TTC549 (cell line): ENCODE measurements at regions not wholly inside any gene's neighbourhood (a gene's known extent, or its start where the extent isn't known, plus 50 kb on each side); places are given as distances from the start of the nearest gene placed in this dataset.

Source experiments
- FAIRE-seq: peaks from 2 replicates; lab custom pipeline; 2012; peaks lifted over from hg19 to GRCh38; lab: Jason Lieb, UNC

DNA sequence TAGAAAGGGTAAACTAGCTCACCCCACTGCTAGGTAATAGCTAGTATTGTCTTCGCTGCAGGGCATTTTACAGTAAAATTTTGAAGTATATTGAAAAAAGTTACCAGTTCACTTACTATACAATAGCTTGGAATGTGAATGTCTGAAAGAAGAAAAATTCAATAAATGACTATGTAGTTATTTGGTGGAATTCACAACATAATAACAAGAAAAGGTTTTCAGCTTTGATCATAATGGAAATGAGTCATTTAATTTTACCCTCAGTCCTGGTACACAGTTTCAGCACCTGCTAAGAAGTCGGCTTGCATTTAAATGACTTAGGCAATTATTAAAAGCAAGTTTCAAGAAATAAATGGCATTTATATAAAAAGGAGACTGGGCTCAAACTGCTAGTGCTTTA lies 90.4 kb downstream of the NUP35 start:
- FAIRE-seq, result no peak

GRCh38 chr2:183215917-183216316 lies 91.7 kb downstream of the NUP35 start:
- FAIRE-seq, result no peak

DNA sequence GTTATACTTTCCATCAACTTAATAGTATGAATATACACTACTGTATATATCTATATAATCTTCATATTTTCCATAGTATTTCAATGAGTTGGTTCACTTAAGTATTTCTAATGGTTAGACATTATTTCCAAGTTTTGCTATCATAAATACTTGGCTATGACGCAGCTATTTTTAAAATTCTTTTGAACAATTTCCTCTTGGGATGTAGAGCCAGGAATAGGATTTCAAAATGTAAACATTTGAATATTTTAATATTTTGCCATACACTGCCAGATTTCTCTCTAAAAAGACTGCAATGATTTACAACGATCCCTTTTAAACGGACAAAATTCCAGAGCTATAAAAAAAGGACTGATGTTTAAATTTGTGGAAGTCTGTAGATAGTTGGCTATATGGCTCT lies 95.6 kb downstream of the NUP35 start:
- FAIRE-seq, result no peak

DNA sequence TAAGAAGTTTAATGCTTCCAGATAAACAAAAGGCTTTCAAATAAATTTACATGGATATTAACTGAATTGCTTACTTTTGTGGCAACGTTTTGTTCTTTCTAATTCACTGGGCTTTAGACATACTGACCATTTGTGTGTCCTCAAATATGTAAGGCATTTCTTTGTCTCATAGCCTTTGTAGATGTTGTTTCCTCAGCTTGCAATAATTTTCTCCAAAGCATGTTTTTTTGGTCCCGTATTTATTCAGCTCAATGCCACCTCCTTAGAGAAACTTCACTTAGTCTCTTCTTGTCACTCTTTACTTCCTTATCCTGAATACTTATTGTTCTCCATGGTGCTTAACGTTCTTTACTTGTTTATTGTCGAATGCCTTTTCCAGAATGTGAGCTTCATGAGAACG lies 98.5 kb downstream of the NUP35 start:
- no peak for FAIRE-seq

GRCh38 chr2:183224948-183225347 lies 100.7 kb downstream of the NUP35 start:
- no peak for FAIRE-seq

DNA sequence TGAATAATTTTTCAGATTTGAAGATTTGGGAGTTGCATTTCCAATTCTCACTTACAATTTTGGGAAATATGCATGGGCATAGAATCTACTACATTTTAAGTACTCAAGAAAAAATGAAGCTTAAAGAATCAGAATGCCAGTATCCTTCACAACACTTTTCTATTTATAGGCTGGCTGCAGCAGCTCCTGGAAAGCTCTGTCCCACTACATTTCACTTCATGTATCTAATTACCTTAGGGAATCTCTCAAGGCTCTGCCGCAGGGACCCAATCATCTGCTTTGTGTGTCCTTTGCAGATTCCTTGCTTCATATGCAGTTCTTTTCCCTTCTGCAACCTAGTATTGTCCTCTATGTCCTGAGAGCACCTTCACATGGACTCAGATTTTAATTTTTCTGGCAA lies 102.9 kb downstream of the NUP35 start:
- FAIRE-seq, result no peak

- FAIRE-seq, result no peak
These were observed 105.1 kb downstream of the NUP35 start for GRCh38 chr2:183229386-183229785.

- no peak for FAIRE-seq
These were observed 108.1 kb downstream of the NUP35 start for GRCh38 chr2:183232161-183232865.

DNA sequence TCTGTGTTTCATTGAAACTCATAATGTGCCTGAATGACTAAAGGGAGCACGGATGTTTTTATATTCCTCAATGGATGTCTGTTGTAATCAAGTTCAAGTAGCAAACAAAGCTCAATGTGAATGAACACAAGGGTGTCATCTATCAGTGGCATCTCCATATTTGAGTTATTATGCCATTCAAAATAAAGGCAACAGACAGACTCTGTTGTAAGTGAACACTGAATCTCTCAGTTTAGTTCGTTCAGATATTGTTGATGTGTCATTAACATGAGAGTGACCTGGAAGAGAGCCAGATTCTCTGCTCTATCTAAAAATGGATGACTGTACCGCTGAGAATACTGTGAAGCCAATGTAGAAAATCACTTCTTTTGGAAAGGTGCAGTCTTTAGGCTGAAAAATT lies 118.7 kb downstream of the NUP35 start:
- FAIRE-seq, result no peak

DNA sequence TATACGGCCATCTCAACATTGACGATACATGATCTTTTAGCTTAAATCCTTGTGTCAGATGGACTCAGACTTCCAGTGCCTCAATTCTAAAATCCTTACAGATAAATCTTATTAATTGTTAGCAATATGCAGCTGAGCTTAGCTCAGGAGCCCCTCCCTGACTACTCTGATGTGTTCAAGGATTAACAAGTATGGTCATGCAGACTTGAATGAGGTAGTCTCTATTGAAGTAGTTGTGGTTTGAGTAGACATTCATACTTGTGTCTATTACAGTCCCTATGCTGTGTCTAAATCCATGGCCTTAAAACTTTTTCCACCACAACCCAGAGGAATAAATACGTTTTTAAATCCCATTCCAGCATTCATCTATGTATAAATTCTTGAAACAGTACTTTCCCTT lies 119.5 kb downstream of the NUP35 start:
- no peak for FAIRE-seq

DNA sequence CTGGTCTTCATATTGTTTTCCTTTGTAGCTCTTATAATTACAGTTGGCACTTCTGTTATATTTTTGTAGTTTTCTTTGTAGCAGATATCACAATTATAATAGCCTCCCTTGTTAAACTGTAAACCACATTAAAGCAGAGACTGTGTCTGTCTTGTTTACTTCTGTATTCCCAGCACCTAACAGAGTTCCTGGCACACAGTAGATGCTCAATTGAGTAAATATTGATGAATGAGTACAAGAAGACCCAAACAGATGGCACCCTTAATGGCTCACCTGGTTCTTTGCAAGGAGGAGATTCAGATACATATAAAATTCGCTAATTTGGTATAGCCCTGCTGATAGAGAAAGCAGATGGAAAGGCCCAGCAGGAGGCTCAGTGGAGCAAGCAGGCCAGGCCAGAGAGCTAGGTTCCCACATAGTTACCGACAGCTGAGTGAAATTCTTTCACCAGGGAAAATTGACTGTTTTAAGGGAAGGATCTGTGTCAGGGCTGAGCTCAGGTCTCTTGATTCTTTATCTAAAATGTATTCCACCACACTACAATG lies 120.1 kb downstream of the NUP35 start:
- FAIRE-seq, result no peak

- FAIRE-seq, result peak; percentile 95
These were observed 124.8 kb downstream of the NUP35 start for GRCh38 chr2:183248866-183249567.

DNA sequence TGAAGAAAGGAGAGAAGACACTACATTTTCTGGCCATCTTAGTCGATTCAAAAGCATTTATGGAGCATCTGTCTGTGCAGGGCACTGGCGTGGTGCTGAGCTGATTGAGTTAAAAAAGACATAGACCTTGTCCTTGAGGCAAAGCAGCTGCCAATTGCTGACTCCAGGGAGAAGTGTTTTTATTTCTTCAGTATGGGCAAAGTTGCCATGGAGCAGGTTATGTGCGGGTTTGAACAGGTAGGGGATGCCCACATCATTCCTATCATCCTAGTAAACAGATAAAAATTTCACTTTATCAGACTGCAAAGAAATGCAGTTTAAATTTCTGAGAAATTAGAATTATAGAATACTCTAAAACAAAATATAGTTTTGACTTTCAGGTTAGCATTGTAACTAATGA lies 125.8 kb downstream of the NUP35 start:
- no peak for FAIRE-seq

- FAIRE-seq, result no peak
These were observed 126.2 kb downstream of the NUP35 start for GRCh38 chr2:183250472-183250871.

DNA sequence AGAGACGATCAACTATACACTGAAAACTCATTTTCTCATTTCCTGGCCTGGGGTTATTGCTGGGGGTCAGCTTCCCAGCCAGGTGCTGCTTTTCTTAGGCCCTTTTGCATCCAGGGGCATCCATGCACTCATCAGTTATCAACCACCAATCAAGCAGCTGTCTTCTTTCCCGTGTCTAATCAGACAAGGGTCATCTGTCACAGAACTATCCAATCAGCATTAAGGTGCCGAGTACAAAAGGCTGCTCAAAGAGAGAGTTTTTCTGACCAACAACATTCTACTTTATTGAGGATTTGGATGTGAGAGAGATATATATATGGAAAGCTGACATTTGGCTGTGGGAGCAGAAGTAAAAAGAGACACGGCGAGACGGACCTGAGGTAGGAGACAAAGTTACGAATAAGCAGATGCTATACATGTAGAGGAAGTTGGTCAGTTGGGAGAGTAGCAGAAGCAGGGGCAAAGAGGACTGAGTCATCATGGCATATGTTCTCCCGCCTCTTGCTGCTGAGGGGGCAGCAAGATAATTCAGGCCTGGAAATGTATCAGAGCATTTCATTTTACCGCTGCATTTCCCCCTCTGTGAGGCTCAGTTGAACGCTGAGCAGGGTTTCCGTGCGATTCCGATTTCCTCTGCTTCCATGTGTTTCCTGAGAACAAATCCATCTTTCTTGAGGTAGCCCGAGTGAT lies 129.3 kb downstream of the NUP35 start:
- no peak for FAIRE-seq

DNA sequence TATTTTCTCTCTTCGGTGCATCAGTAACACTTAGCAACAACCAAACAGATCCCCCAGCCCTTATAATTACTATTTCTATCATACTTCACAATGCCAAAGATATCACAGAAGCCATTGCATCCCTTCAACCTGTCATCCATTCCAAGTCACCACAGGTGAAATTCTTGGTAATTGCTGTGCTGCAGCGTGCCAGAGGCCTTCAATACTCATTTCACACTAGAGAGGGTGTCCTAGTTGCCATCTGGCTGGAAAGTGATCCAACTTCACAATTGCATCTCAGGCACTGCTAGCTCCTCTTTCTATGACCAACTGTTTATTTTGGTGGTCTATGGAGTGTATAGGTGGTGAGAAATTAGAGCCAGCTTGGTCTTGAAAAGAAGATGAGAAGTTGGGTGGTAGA lies 131.2 kb downstream of the NUP35 start:
- FAIRE-seq, result no peak

GRCh38 chr2:183259921-183260320 lies 135.7 kb downstream of the NUP35 start:
- FAIRE-seq, result no peak

DNA sequence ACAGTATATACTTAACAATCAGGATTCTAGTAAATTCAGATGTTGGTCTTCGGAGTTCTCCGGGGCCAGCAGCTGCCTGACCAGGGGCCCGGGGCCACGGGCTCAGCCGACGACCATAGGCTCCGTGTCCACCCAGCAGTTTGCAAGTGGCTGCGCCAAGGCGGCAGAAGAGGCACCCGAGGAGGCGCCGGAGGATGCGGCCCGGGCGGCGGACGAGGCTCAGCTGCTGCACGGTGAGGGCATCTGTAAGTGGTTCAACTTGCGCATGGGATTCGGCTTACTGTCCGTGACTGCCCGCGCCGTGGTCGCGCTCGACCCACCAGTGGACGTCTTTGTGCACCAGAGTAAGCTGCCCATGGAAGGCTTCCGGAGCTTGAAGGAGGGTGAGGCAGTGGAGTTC lies 136.3 kb downstream of the NUP35 start:
- no peak for FAIRE-seq

DNA sequence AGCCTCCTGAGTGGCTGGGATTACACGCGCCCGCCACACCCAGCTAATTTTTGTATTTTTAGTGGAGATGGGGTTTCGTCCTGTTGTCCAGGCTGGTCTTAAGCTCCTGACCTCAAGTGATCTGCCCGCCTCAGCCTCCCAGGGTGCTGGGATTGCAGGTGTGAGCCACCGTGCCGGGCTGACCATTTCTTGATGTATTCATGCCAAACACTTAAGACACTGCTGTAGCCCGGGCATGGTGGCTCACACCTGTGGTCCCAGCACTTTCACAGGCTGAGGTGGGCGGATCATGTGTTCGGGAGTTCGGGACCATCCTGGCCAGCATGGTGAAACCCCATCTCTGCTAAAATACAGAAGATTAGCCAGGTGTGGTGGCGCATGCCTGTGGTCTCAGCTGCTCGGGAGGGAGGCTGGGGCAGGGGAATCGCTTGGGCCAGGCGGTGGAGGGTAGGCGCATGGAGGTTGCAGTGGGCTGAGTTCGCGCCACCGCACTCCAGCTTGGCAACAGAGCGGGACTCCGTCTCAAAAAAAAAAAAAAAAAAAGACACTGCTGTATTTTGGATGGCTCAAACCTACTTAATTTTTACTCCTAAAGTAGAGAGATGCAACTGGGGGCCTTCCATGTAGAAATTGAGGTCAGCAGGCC lies 140.8 kb downstream of the NUP35 start:
- no peak for FAIRE-seq

GRCh38 chr2:183267148-183267827 lies 143.0 kb downstream of the NUP35 start:
- no peak for FAIRE-seq

DNA sequence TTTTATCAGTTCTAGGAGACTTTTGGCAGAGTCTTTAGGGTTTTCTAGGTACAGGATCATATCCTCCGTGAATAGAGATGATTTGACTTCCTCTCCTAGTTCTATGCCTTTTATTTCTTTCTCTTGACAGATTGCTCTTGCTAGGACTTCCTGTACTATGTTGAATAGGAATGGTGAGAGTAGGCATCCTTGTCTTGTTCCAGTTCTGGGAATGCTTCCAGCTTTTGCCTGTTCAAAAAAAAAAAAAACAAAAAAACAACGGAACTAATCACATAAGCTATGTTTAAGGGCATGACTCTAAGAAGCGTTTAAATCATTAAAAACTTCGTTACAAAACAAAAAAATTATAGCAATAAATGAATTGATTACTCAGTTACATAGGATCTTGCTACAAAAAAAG lies 145.7 kb downstream of the NUP35 start:
- no peak for FAIRE-seq

DNA sequence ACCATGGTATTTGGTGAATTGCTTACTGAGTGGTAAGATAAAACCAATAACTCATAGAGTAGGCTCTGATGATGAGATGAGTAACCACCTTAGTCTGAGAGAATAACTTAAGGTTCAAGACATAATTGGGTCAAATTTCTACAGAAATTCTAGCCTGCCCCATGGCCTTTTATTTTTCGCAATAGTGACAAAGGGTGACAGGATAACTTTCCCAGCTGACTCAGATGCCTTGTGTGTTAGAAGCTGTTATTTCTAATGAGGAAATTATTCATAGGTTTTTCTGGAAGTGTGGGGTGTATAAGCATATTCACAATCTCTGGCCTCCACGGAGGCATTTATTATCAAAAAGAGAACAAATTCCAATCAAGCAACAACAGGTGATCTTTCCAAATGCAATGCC lies 159.0 kb downstream of the NUP35 start:
- no peak for FAIRE-seq
